ENCODE measurements at regions not wholly inside any gene's neighbourhood (a gene's known extent, or its start where the extent isn't known, plus 50 kb on each side); places are given as distances from the start of the nearest gene placed in this dataset.
"Not testable (repeated sequence)": the region's sequence is repeated elsewhere in the genome, so short reads cannot be mapped to it uniquely, and the experiment has no call there.

DNA sequence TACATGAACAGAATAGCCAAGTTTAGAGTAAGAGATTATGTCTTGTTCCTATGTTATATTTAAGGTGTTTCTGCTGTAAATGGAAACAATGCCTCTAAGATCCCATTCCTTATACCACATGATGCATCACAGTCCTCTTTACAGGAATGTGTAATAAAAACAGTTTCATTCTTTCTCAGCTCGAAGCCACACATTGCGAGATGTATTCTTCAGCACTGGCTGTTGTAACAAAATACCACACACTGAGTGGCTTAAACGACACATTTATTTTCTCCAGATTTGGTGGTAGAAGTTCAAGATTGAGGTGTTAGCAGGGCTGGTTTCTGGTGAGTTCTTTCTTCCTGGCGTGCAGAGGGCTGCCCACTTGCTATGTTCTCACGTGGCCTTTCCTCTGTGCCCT is 246.2 kb downstream of the SOCS6 start:
- peaks cover 0 to 1% of the 10 kb centered on the region in 2 donors for H3K27me3 Mint-ChIP-seq
- no peaks in the 10 kb centered on the region for H3K4me1 ChIP-seq (ENCODE audit: insufficient read depth, low read length)
- CTCF ChIA-PET (ENCODE audit: partially characterized antibody) = interaction anchor here (1.0 kb wide), 1 partner anchor 8 kb away, joined by 3 read pairs; no protein-coding TSS in a partner anchor
- intact Hi-C loops (cut with micrococcal nuclease) = no loop called here
- no peak overlapping the region for H3K27ac ChIP-seq (ENCODE audit: low read depth, low read length)
- no peaks in the 10 kb centered on the region for H3K36me3 ChIP-seq (ENCODE audit: insufficient read depth, low read length)
- no peak overlapping the region for H3K4me3 ChIP-seq (ENCODE audit: low read length in 2 of 2)
- H3K9me3 Mint-ChIP-seq = peaks cover 0 to 11% (median 0%) of the 10 kb centered on the region in 8 donors
- DNase-seq = no peak
- H3K4me1 Mint-ChIP-seq = no peaks in the 10 kb centered on the region
- H3K4me3 Mint-ChIP-seq = no peak overlapping the region
- POLR2A ChIA-PET (ENCODE audit: partially characterized antibody) = no interaction called here
- no peaks in the 10 kb centered on the region for H3K9me3 ChIP-seq (ENCODE audit: control insufficient read depth in 1 of 2, low read length in 2 of 2)
- H3K27ac Mint-ChIP-seq = no peak overlapping the region
- H3K27me3 ChIP-seq (ENCODE audit: insufficient read depth, low read length) = no peaks in the 10 kb centered on the region
- H3K36me3 Mint-ChIP-seq = no peaks in the 10 kb centered on the region

DNA sequence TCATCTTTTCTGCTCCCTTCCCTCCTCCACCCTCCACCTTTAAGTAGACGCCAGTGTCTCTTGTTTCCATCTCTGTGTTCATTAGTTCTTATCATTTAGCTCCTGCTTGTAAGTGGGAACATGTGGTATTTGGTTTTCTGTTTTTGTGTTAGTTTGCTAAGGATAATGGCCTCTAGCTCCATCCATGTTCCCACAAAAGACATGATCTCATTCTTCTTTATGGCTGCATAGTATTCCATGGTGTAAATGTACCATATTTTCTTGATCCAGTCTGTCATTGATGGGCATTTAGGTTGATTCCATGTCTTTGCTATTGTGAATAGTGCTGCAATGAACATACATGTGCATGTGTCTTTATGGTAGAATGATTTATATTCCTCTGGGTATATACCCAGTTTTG is 236.5 kb downstream of the SOCS6 start:
- H3K27me3 Mint-ChIP-seq; H3K27me3 ChIP-seq (ENCODE audit: insufficient read depth, low read length); H3K27ac Mint-ChIP-seq; intact Hi-C loops (cut with micrococcal nuclease); H3K27ac ChIP-seq (ENCODE audit: low read depth, low read length); H3K9me3 ChIP-seq (ENCODE audit: control insufficient read depth in 1 of 2, low read length in 2 of 2); DNase-seq; H3K4me3 Mint-ChIP-seq; POLR2A ChIA-PET (ENCODE audit: partially characterized antibody); H3K4me1 ChIP-seq (ENCODE audit: insufficient read depth, low read length); H3K4me1 Mint-ChIP-seq; H3K36me3 ChIP-seq (ENCODE audit: insufficient read depth, low read length); CTCF ChIA-PET (ENCODE audit: partially characterized antibody); H3K4me3 ChIP-seq (ENCODE audit: low read length in 2 of 2); H3K36me3 Mint-ChIP-seq: not testable (repeated sequence)
- H3K9me3 Mint-ChIP-seq = peaks cover 0 to 16% (median 8%) of the 10 kb centered on the region in 8 donors

DNA sequence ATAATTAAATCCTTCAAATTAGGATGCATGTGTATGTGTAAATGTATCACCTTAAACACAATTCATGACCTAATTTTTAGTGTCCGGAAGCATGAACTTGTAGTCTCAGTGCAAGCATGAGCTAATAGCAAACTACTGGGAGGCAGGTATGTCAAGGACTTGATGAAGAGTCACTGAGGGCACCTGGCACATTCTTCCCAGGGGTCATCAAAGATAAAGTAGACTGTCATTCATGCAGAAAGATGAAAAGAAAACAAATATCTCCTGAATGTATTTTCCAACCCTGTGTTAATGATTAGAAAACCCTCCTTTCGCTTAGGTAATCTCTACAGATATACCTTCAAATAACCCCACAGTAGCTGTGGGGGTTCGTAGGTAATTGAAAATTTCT is 234.9 kb downstream of the SOCS6 start:
- H3K36me3 ChIP-seq (ENCODE audit: insufficient read depth, low read length) = no peaks in the 10 kb centered on the region
- Mint-ChIP-seq H3K9me3 (peaks cover 0 to 16% (median 8%) of the 10 kb centered on the region in 8 donors), H3K4me3 (no peak overlapping the region), H3K4me1 (no peaks in the 10 kb centered on the region), H3K27ac (no peak overlapping the region), H3K27me3 (peaks cover 1 to 6% of the 10 kb centered on the region in 2 donors), H3K36me3 (no peaks in the 10 kb centered on the region)
- H3K27me3 ChIP-seq (ENCODE audit: insufficient read depth, low read length) = no peaks in the 10 kb centered on the region
- no peak overlapping the region for H3K4me3 ChIP-seq (ENCODE audit: low read length in 2 of 2)
- H3K4me1 ChIP-seq (ENCODE audit: insufficient read depth, low read length) = no peaks in the 10 kb centered on the region
- H3K9me3 ChIP-seq (ENCODE audit: control insufficient read depth in 1 of 2, low read length in 2 of 2) = no peaks in the 10 kb centered on the region
- no peak overlapping the region for H3K27ac ChIP-seq (ENCODE audit: low read depth, low read length)
- ChIA-PET CTCF (ENCODE audit: partially characterized antibody) (interaction anchor here (1.5 kb wide), 1 partner anchor 18 kb away, joined by 3 read pairs; no protein-coding TSS in a partner anchor), POLR2A (ENCODE audit: partially characterized antibody) (no interaction called here)
- no peak for DNase-seq
- intact Hi-C loops (cut with micrococcal nuclease) = no loop called here

DNA sequence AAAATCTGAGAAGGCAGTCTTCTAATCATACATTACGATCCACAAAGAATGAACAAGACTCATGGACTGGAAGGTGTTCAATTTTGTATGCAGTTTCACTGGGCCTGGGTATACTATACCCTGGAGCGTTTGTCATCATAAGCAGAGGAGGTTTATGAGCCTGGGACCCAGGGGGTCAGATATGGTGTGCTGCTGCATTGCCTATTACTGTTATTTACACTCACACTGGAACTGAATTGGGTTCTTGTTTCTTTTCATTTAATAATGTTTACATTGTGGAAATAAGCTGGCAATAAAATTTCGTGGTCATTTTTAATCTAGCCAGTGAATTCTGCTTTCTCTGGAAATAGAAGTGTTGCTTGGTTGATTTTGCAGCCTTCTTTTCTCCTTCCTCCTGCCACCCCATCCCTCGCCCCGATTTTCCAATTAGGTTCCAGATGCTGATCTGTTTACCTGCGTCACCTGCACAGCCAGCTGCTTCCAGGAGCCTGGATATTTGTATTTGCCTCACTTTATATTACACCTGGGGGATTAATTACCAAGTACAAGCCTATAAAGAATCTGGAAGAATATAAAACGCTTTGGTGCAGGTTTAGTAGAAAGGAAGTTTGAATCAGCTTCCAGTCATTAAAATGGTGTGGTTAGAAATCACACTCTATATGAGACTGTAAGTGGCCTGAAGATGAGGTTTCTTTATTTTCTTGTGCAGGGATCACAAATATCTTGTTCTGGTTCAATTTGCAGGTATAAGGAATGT is 234.4 kb downstream of the SOCS6 start:
- Mint-ChIP-seq H3K27ac (peak overlapping the region in 1 of 7 donors; percentile 78), H3K27me3 (peaks cover 1 to 6% of the 10 kb centered on the region in 2 donors), H3K4me1 (no peaks in the 10 kb centered on the region), H3K36me3 (no peaks in the 10 kb centered on the region), H3K4me3 (no peak overlapping the region), H3K9me3 (peaks cover 0 to 13% (median 8%) of the 10 kb centered on the region in 8 donors)
- intact Hi-C loops (cut with micrococcal nuclease) = no loop called here
- Histone ChIP-seq H3K27ac (ENCODE audit: low read depth, low read length) (no peak overlapping the region), H3K4me1 (ENCODE audit: insufficient read depth, low read length) (no peaks in the 10 kb centered on the region), H3K27me3 (ENCODE audit: insufficient read depth, low read length) (no peaks in the 10 kb centered on the region), H3K4me3 (ENCODE audit: low read length in 2 of 2) (no peak overlapping the region), H3K36me3 (ENCODE audit: insufficient read depth, low read length) (no peaks in the 10 kb centered on the region), H3K9me3 (ENCODE audit: control insufficient read depth in 1 of 2, low read length in 2 of 2) (no peaks in the 10 kb centered on the region)
- CTCF ChIA-PET (ENCODE audit: partially characterized antibody) = interaction anchor here (1.5 kb wide), 1 partner anchor 17 kb away, joined by 3 read pairs; no protein-coding TSS in a partner anchor
- DNase-seq = no peak
- POLR2A ChIA-PET (ENCODE audit: partially characterized antibody) = no interaction called here

DNA sequence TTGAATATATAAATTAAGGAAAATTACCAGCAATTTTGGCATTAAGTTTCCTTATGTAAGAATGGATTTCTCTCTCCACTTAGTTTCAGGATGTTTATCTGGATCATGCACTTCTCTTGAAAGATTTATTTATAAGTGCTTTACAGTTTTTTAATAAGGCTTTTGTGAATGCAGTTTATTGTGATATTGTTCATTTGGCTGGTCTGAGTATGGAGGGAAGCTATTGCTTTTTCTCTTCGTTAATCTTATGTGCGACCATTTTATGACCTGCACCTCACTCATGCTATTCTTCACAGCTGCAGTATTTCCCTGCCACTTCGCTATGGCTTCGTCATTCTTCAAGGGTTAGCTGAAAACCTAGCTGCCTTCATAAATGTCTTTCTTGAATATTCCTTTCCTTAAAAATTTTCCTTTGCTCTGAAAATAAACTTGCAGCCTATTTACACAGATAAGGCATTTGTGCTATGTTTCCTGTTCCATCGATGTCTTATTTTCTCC is 233.4 kb downstream of the SOCS6 start:
- Histone ChIP-seq H3K27me3 (ENCODE audit: insufficient read depth, low read length) (no peaks in the 10 kb centered on the region), H3K36me3 (ENCODE audit: insufficient read depth, low read length) (no peaks in the 10 kb centered on the region), H3K27ac (ENCODE audit: low read depth, low read length) (no peak overlapping the region), H3K9me3 (ENCODE audit: control insufficient read depth in 1 of 2, low read length in 2 of 2) (no peaks in the 10 kb centered on the region), H3K4me3 (ENCODE audit: low read length in 2 of 2) (no peak overlapping the region), H3K4me1 (ENCODE audit: insufficient read depth, low read length) (no peaks in the 10 kb centered on the region)
- Mint-ChIP-seq H3K4me3 (no peak overlapping the region), H3K27me3 (peaks cover 1 to 6% of the 10 kb centered on the region in 2 donors), H3K27ac (no peak overlapping the region), H3K4me1 (no peaks in the 10 kb centered on the region), H3K36me3 (no peaks in the 10 kb centered on the region), H3K9me3 (peaks cover 0 to 9% (median 6%) of the 10 kb centered on the region in 8 donors)
- no peak for DNase-seq
- ChIA-PET POLR2A (ENCODE audit: partially characterized antibody) (no interaction called here), CTCF (ENCODE audit: partially characterized antibody) (no interaction called here)
- intact Hi-C loops (cut with micrococcal nuclease) = no loop called here

DNA sequence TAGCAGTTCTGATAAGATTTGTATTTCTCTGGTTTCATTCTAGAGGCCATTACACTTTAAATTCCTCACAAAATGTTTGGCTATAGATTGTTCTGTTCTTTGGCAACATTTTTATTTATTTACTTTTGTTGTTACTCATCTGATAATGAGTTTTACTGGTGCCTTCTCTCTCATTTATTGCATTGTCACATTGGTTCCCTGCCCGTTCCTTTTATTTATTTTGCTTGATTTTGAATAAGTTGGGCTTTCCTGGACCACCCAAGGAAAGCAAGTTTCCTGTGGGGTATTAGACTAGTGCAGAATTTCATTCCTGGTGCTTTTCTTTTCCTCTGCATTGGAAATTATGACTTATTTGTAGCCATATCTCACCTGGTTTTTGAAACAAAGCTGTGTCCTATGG is 232.0 kb downstream of the SOCS6 start:
- Mint-ChIP-seq H3K27ac (no peak overlapping the region), H3K4me3 (no peak overlapping the region), H3K36me3 (no peaks in the 10 kb centered on the region), H3K4me1 (no peaks in the 10 kb centered on the region), H3K27me3 (peaks cover 1 to 6% of the 10 kb centered on the region in 2 donors), H3K9me3 (peaks cover 0 to under 1% (median 0%) of the 10 kb centered on the region in 8 donors)
- no peaks in the 10 kb centered on the region for H3K4me1 ChIP-seq (ENCODE audit: insufficient read depth, low read length)
- H3K27ac ChIP-seq (ENCODE audit: low read depth, low read length) = no peak overlapping the region
- H3K36me3 ChIP-seq (ENCODE audit: insufficient read depth, low read length) = no peaks in the 10 kb centered on the region
- intact Hi-C loops (cut with micrococcal nuclease) = no loop called here
- ChIA-PET CTCF (ENCODE audit: partially characterized antibody) (no interaction called here), POLR2A (ENCODE audit: partially characterized antibody) (no interaction called here)
- no peak for DNase-seq
- H3K4me3 ChIP-seq (ENCODE audit: low read length in 2 of 2) = no peak overlapping the region
- no peaks in the 10 kb centered on the region for H3K27me3 ChIP-seq (ENCODE audit: insufficient read depth, low read length)
- no peaks in the 10 kb centered on the region for H3K9me3 ChIP-seq (ENCODE audit: control insufficient read depth in 1 of 2, low read length in 2 of 2)

DNA sequence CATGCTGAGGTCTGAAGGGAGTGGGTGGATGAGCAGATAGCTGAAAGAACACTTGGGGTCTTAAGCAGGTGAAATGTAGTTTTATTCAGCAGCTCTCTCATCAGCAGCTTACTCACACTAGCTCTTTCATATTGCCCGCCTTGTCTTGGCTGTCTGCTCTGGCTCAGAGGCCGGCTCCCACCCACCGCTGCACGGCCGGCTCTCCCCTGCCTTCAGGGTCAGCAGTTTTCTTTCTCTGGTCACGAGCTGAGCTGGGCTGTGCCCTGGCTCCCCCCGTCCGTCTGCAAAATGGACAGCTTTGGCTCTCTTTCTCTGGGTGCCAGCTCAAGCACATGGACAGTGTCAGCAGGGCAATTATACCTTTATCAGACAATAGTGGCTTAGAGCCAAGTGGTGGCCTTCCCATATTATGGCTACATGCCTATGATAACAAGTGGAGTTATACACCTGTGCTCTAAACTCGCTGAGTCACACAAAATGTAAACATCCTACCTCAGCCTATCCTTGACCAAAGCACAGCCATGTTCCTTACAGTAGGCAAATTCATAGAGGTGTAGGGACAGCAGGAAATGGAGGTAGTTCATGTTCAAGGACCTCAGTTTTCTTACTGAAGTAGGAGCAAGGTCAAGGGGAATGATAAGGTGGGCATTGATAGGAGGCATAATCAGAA is 224.8 kb downstream of the SOCS6 start:
- H3K9me3 ChIP-seq (ENCODE audit: control insufficient read depth in 1 of 2, low read length in 2 of 2) = no peaks in the 10 kb centered on the region
- no peaks in the 10 kb centered on the region for H3K4me1 Mint-ChIP-seq
- H3K27ac Mint-ChIP-seq = no peak overlapping the region
- intact Hi-C loops (cut with micrococcal nuclease) = no loop called here
- H3K9me3 Mint-ChIP-seq = no peaks in the 10 kb centered on the region
- no peaks in the 10 kb centered on the region for H3K36me3 Mint-ChIP-seq
- H3K27me3 ChIP-seq (ENCODE audit: insufficient read depth, low read length) = no peaks in the 10 kb centered on the region
- no peak overlapping the region for H3K4me3 Mint-ChIP-seq
- H3K36me3 ChIP-seq (ENCODE audit: insufficient read depth, low read length) = no peaks in the 10 kb centered on the region
- ChIA-PET POLR2A (ENCODE audit: partially characterized antibody) (no interaction called here), CTCF (ENCODE audit: partially characterized antibody) (interaction anchor here (0.6 kb wide), 1 partner anchor 204 kb away, joined by 3 read pairs; no protein-coding TSS in a partner anchor)
- no peak overlapping the region for H3K27ac ChIP-seq (ENCODE audit: low read depth, low read length)
- no peaks in the 10 kb centered on the region for H3K27me3 Mint-ChIP-seq
- no peak overlapping the region for H3K4me3 ChIP-seq (ENCODE audit: low read length in 2 of 2)
- DNase-seq = no peak
- no peaks in the 10 kb centered on the region for H3K4me1 ChIP-seq (ENCODE audit: insufficient read depth, low read length)
